ENCODE measurements at regions not wholly inside any gene's neighbourhood (a gene's known extent, or its start where the extent isn't known, plus 50 kb on each side); places are given as distances from the start of the nearest gene placed in this dataset.

DNA sequence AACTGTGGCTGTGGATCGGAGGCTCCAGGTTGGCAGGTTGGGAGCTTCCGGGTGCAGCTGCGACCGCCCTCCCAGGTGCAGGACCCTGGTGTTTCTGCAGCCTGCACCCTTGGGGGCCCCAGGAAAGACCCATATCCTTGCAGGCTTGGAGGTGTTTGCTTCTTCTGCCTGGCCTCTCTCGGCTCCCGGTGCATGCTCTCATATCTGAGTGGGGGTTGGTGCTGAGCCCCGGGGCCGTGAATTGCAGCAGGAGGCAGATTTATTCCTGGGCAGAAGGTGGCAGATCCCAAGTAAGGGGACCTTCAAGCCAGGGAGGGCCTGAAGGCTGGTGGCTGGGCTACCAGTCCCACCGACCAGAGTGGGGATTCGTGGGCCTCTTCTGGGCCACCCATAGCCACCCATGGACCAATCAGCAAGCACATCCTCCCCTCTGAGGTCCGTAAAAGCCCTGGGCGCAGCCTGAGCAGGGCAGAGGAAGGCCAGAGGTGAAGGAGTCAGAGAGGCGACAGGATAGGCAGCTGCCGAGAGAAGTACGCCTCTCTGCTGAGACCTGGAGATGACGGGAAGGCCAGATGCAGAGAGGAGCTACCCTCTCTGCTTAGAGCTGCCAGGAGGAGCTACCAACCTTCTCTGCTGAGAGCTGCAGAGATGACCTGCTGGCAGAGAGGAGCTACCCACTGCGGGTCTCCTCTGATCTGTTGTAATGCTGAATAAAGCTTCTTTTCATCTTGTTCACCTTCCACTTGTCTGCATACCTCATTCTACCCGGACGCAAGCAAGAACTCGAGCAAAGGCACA lies 1279.0 kb upstream of the LRRTM1 start:
- TF ChIP-seq, protein P1, sequence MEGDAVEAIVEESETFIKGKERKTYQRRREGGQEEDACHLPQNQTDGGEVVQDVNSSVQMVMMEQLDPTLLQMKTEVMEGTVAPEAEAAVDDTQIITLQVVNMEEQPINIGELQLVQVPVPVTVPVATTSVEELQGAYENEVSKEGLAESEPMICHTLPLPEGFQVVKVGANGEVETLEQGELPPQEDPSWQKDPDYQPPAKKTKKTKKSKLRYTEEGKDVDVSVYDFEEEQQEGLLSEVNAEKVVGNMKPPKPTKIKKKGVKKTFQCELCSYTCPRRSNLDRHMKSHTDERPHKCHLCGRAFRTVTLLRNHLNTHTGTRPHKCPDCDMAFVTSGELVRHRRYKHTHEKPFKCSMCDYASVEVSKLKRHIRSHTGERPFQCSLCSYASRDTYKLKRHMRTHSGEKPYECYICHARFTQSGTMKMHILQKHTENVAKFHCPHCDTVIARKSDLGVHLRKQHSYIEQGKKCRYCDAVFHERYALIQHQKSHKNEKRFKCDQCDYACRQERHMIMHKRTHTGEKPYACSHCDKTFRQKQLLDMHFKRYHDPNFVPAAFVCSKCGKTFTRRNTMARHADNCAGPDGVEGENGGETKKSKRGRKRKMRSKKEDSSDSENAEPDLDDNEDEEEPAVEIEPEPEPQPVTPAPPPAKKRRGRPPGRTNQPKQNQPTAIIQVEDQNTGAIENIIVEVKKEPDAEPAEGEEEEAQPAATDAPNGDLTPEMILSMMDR (IDR thresholded peaks at IDR 0.05; ENCODE audit: low read depth, low read length), result no peak
- DNase-seq (ENCODE audit: low read depth in 2 of 2), result no peak
- no peak overlapping the region for H3K4me3 ChIP-seq (replicated peaks in 1 of 2; ENCODE audit: low read depth in 2 of 2, low read length in 2 of 2)

DNA sequence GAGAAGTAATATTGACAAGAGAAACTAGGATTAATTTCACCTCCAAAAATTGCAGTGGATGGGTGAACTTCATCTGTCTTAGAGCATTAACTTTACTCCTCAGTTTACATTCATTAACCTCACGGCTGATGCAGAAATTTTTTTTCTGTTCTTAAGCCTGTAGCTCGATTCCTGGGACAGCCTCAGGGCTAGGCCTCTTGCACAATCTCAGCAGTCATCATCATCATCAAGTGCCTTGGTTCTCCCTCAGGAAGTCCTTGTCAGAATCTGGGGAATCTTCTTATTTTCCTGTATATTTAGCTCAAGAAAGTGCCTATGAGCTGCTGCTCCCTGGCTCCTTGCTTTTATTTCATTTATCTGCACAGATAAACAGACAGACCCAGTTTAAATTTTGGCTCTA lies 1272.2 kb upstream of the LRRTM1 start:
- TF ChIP-seq, protein P1 (IDR thresholded peaks at IDR 0.05; ENCODE audit: low read depth, low read length), result no peak
- H3K4me3 ChIP-seq (replicated peaks in 1 of 2; ENCODE audit: low read depth in 2 of 2, low read length in 2 of 2), result no peak overlapping the region
- DNase-seq (ENCODE audit: low read depth in 2 of 2), result no peak

DNA sequence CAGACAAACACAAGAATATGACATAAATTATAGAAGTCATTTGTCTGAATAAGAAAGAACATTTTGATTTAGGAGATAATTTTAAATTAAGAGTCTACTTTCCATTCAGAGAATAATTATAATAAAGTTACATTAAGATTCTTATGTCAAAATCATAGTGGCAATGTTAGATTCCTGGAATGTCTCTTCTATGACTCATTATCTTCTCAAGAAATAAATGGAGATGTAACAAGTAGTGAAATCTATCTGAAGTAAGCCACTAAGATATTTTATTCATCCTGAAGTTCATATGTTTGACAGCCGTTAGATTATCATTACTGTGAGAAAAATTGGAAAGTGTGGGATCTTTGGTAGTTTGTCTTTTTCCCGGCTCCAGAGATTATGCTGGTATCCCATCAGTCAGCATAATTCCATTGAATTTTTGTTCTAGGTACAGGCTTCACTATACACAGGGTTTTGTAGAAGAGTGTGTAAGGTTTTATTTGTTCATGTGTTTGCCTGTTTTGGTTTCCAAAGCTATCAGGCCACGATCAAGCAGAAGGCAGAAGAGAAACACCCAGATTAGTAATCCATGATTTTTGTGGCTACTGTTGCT lies 1246.6 kb upstream of the LRRTM1 start:
- no peak overlapping the region for H3K4me3 ChIP-seq (replicated peaks in 1 of 2; ENCODE audit: low read depth in 2 of 2, low read length in 2 of 2)
- DNase-seq (ENCODE audit: low read depth in 2 of 2), result no peak
- TF ChIP-seq, protein P1 (IDR thresholded peaks at IDR 0.05; ENCODE audit: low read depth, low read length), result no peak

DNA sequence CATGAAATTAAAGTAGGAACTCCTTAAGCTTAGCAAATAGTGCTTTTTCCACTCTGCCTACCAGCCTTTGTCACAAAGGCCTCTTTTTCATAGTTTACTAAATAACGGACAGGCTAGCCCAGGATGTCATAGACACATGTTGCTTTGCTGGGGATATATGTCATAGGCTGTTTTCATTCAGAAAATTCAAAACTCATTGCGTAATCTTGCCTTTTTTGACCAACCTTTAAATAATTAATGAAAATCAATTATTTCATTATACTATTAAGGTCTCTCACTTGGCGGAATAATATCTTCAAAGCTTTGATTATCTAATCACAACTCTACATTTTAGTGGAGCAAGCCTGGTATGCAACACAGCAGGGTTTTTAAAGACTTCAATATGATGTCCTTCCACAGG lies 1245.7 kb upstream of the LRRTM1 start:
- TF ChIP-seq, protein P1 (IDR thresholded peaks at IDR 0.05; ENCODE audit: low read depth, low read length), result no peak
- H3K4me3 ChIP-seq (replicated peaks in 1 of 2; ENCODE audit: low read depth in 2 of 2, low read length in 2 of 2), result no peak overlapping the region

DNA sequence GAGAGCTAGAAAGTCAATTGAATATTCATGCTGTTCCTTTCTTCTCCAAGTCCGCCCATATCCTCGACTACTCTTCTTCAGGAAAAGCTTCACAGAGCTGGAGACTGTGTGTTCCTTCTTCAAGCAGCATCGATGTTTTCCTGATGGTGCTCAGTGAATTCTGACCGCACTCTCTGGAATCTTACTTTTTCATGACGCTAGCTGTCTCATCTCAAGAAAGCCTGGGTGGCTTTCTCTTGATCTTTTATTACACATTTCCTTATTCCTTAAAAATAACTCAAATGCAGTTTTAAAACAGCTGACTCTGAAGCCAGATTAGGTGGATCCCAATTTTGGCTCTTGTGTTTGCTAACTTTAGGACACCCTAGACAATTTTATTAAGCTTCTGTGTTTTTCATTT lies 1245.1 kb upstream of the LRRTM1 start:
- TF ChIP-seq, protein P1 (IDR thresholded peaks at IDR 0.05; ENCODE audit: low read depth, low read length), result no peak
- DNase-seq (ENCODE audit: low read depth in 2 of 2), result no peak
- no peak overlapping the region for H3K4me3 ChIP-seq (replicated peaks in 1 of 2; ENCODE audit: low read depth in 2 of 2, low read length in 2 of 2)

More for the DNA sequence above, 1245.7 kb upstream of the LRRTM1 start:
- no peak for DNase-seq (ENCODE audit: low read depth in 2 of 2)

DNA sequence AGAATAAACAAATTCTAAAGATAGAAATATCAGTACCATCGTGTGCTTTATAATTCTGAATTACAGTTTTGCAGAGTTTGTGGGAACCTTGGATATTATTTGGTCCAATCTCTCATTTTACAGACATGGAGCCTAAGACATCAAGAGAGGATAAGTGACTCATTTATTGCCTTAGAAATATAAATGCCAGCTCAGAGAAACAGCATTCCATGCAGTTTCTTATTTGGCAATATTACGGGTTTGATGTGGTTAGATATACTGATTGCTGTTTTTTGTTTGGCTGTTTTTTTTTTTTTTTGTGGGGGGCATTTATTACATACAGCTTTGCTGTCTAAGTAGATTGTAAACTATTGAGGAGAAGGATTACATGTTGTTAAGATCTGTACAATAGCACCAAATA lies 1241.1 kb upstream of the LRRTM1 start:
- no peak for DNase-seq (ENCODE audit: low read depth in 2 of 2)
- H3K4me3 ChIP-seq (replicated peaks in 1 of 2; ENCODE audit: low read depth in 2 of 2, low read length in 2 of 2), result no peak overlapping the region
- TF ChIP-seq, protein P1 (IDR thresholded peaks at IDR 0.05; ENCODE audit: low read depth, low read length), result no peak
